ENCODE measurements at regions not wholly inside any gene's neighbourhood (a gene's known extent, or its start where the extent isn't known, plus 50 kb on each side); places are given as distances from the start of the nearest gene placed in this dataset.

- Mint-ChIP-seq H3K27ac (no peak overlapping the region), H3K9me3 (no peaks in the 10 kb centered on the region), H3K27me3 (ENCODE audit: insufficient read depth, low read depth) (peaks cover 10% of the 10 kb centered on the region), H3K4me1 (no peaks in the 10 kb centered on the region), H3K4me3 (no peak overlapping the region), H3K36me3 (no peaks in the 10 kb centered on the region)
- H3K4me2 ChIP-seq = no peak overlapping the region
- TF ChIP-seq EZH2 (IDR thresholded peaks at IDR 0.05) = no peak
- no peak for TF ChIP-seq EZH2phosphoT487 (IDR thresholded peaks at IDR 0.05)
- TF ChIP-seq CTCF (IDR thresholded peaks at IDR 0.05) = no peak
- no peaks in the 10 kb centered on the region for H3K36me3 ChIP-seq
- no peaks in the 10 kb centered on the region for H3F3A ChIP-seq (ENCODE audit: low read depth)
- no peak overlapping the region for H3K9ac ChIP-seq
- no peak overlapping the region for H3K4me3 ChIP-seq
- no peak overlapping the region for H3K27ac ChIP-seq
- no peaks in the 10 kb centered on the region for H3K79me2 ChIP-seq (ENCODE audit: low read depth)
- no peak overlapping the region for H2AFZ ChIP-seq (replicated peaks)
- no peaks in the 10 kb centered on the region for H3K4me1 ChIP-seq
- H4K20me1 ChIP-seq (ENCODE audit: low read depth) = no peaks in the 10 kb centered on the region
- no peak for DNase-seq (ENCODE audit: low spot score)
- H3K9me3 ChIP-seq (ENCODE audit: low read depth) = no peaks in the 10 kb centered on the region
- no peaks in the 10 kb centered on the region for H3K27me3 ChIP-seq
Observed at GRCh38 chr11:64457416-64458010, 98.2 kb upstream of the SLC22A11 start.

- H3K9me3 ChIP-seq (ENCODE audit: low read depth) = no peaks in the 10 kb centered on the region
- H3K9ac ChIP-seq = no peak overlapping the region
- H3K4me1 Mint-ChIP-seq = no peaks in the 10 kb centered on the region
- H3K36me3 ChIP-seq = no peaks in the 10 kb centered on the region
- H3K4me3 ChIP-seq = no peak overlapping the region
- H3K4me2 ChIP-seq = no peak overlapping the region
- H4K20me1 ChIP-seq (ENCODE audit: low read depth) = no peaks in the 10 kb centered on the region
- H3K36me3 Mint-ChIP-seq = no peaks in the 10 kb centered on the region
- no peaks in the 10 kb centered on the region for H3K27me3 ChIP-seq
- no peak overlapping the region for H3K4me3 Mint-ChIP-seq
- DNase-seq (ENCODE audit: low spot score) = no peak
- no peak for TF ChIP-seq EZH2phosphoT487 (IDR thresholded peaks at IDR 0.05)
- no peak for TF ChIP-seq CTCF (IDR thresholded peaks at IDR 0.05)
- TF ChIP-seq EZH2 (IDR thresholded peaks at IDR 0.05) = no peak
- H3K4me1 ChIP-seq = no peaks in the 10 kb centered on the region
- H3F3A ChIP-seq (ENCODE audit: low read depth) = no peaks in the 10 kb centered on the region
- no peak overlapping the region for H2AFZ ChIP-seq (replicated peaks)
- no peak overlapping the region for H3K27ac Mint-ChIP-seq
- H3K27ac ChIP-seq = no peak overlapping the region
- no peaks in the 10 kb centered on the region for H3K79me2 ChIP-seq (ENCODE audit: low read depth)
- H3K27me3 Mint-ChIP-seq (ENCODE audit: insufficient read depth, low read depth) = peaks cover 6% of the 10 kb centered on the region
- H3K9me3 Mint-ChIP-seq = no peaks in the 10 kb centered on the region
Observed at GRCh38 chr11:64458997-64459396, 96.7 kb upstream of the SLC22A11 start.

- Mint-ChIP-seq H3K9me3 (no peaks in the 10 kb centered on the region), H3K27ac (no peak overlapping the region), H3K36me3 (no peaks in the 10 kb centered on the region), H3K4me1 (no peaks in the 10 kb centered on the region), H3K27me3 (ENCODE audit: insufficient read depth, low read depth) (peaks cover 6% of the 10 kb centered on the region), H3K4me3 (no peak overlapping the region)
- no peaks in the 10 kb centered on the region for H3K4me1 ChIP-seq
- no peaks in the 10 kb centered on the region for H4K20me1 ChIP-seq (ENCODE audit: low read depth)
- no peaks in the 10 kb centered on the region for H3K79me2 ChIP-seq (ENCODE audit: low read depth)
- no peak overlapping the region for H3K4me2 ChIP-seq
- no peak for DNase-seq (ENCODE audit: low spot score)
- H3K27ac ChIP-seq = no peak overlapping the region
- H2AFZ ChIP-seq (replicated peaks) = no peak overlapping the region
- H3K36me3 ChIP-seq = no peaks in the 10 kb centered on the region
- H3K9me3 ChIP-seq (ENCODE audit: low read depth) = no peaks in the 10 kb centered on the region
- H3F3A ChIP-seq (ENCODE audit: low read depth) = no peaks in the 10 kb centered on the region
- H3K9ac ChIP-seq = no peak overlapping the region
- no peaks in the 10 kb centered on the region for H3K27me3 ChIP-seq
- H3K4me3 ChIP-seq = no peak overlapping the region
- TF ChIP-seq EZH2phosphoT487 (IDR thresholded peaks at IDR 0.05) = no peak
Observed at GRCh38 chr11:64459609-64460008, 96.1 kb upstream of the SLC22A11 start.

- Histone ChIP-seq H2AFZ (replicated peaks) (no peak overlapping the region), H3K9me3 (ENCODE audit: low read depth) (no peaks in the 10 kb centered on the region), H3K27me3 (no peaks in the 10 kb centered on the region), H3K27ac (no peak overlapping the region), H4K20me1 (ENCODE audit: low read depth) (no peaks in the 10 kb centered on the region), H3K9ac (no peak overlapping the region), H3K4me1 (no peaks in the 10 kb centered on the region), H3K4me3 (no peak overlapping the region), H3K79me2 (ENCODE audit: low read depth) (no peaks in the 10 kb centered on the region), H3K4me2 (no peak overlapping the region), H3K36me3 (no peaks in the 10 kb centered on the region), H3F3A (ENCODE audit: low read depth) (no peaks in the 10 kb centered on the region)
- no peaks in the 10 kb centered on the region for H3K36me3 Mint-ChIP-seq
- peaks cover 3% of the 10 kb centered on the region for H3K27me3 Mint-ChIP-seq (ENCODE audit: insufficient read depth, low read depth)
- no peak for TF ChIP-seq CTCF (IDR thresholded peaks at IDR 0.05)
- no peak for TF ChIP-seq EZH2phosphoT487 (IDR thresholded peaks at IDR 0.05)
- TF ChIP-seq EZH2 (IDR thresholded peaks at IDR 0.05) = no peak
- no peaks in the 10 kb centered on the region for H3K9me3 Mint-ChIP-seq
- H3K4me1 Mint-ChIP-seq = no peaks in the 10 kb centered on the region
- no peak overlapping the region for H3K4me3 Mint-ChIP-seq
- no peak overlapping the region for H3K27ac Mint-ChIP-seq
- no peak for DNase-seq (ENCODE audit: low spot score)
Observed at GRCh38 chr11:64461081-64461480, 94.7 kb upstream of the SLC22A11 start.
